ENCODE measurements at regions not wholly inside any gene's neighbourhood (a gene's known extent, or its start where the extent isn't known, plus 50 kb on each side); places are given as distances from the start of the nearest gene placed in this dataset.

DNA sequence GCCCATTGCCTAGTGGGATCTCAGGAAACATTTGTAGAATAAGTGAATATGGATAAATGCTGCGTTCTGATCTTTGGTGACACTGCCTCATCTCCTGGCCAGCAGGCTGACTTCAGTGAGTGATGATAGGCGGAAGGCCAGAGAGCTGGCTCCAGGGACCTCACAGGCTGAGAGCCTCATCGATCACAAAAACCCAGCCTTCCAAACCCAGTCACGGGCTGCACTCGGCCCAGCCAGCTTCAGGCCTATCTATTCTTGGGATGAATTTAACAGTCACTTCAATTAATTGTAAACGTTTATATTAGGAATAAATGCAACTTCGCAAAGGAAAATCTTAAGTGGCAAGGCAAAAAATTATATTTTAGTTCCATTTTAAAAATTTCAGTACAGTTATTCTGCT, 201.6 kb downstream of the IRX2 start:
- CTCF ChIA-PET = no interaction called here
- H3K4me3 ChIP-seq (ENCODE audit: low read depth, low read length) = no peak overlapping the region
- no peak for DNase-seq (ENCODE audit: low read depth, low spot score)
- TF ChIP-seq CTCF (IDR thresholded peaks at IDR 0.05; ENCODE audit: insufficient read depth, low read length, missing control alignments) = no peak
- POLR2A ChIA-PET = no interaction called here

- DNase-seq (ENCODE audit: low read depth, low spot score) = no peak
- ChIA-PET POLR2A (no interaction called here), CTCF (no interaction called here)
- H3K4me3 ChIP-seq (ENCODE audit: low read depth, low read length) = no peak overlapping the region
- no peak for TF ChIP-seq CTCF (IDR thresholded peaks at IDR 0.05; ENCODE audit: insufficient read depth, low read length, missing control alignments)
Measured at GRCh38 chr5:2549354-2549753, 202.1 kb downstream of the IRX2 start.

DNA sequence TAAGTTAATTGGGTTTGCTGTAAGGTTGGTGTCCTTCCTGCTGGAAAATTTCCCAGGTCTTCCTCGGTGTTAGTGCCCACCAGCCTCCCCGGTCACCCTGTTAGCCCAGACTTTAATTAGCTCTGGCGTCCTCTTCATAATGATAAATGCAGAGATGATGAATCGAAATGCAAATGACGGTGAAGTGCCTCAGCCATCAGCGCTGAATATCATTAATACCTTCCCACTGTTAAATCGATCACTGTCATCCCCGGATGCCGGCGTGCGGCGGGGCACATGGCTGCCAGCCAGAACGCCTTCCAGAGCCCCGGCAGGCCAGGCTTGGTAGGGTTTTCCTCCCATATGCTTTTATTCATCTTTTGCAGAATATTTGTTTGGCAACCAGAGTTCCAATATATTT, 204.5 kb downstream of the IRX2 start:
- no peak for DNase-seq (ENCODE audit: low read depth, low spot score)
- ChIA-PET CTCF (no interaction called here), POLR2A (no interaction called here)
- H3K4me3 ChIP-seq (ENCODE audit: low read depth, low read length) = no peak overlapping the region
- no peak for TF ChIP-seq CTCF (IDR thresholded peaks at IDR 0.05; ENCODE audit: insufficient read depth, low read length, missing control alignments)

- DNase-seq (ENCODE audit: low read depth, low spot score) = no peak
- no peak overlapping the region for H3K4me3 ChIP-seq (ENCODE audit: low read depth, low read length)
- ChIA-PET CTCF (no interaction called here), POLR2A (no interaction called here)
- no peak for TF ChIP-seq CTCF (IDR thresholded peaks at IDR 0.05; ENCODE audit: insufficient read depth, low read length, missing control alignments)
Measured at GRCh38 chr5:2544003-2544402, 207.5 kb downstream of the IRX2 start.

GRCh38 chr5:2542821-2543220, 208.7 kb downstream of the IRX2 start:
- CTCF ChIA-PET = no interaction called here
- no peak for DNase-seq (ENCODE audit: low read depth, low spot score)
- TF ChIP-seq CTCF (IDR thresholded peaks at IDR 0.05; ENCODE audit: insufficient read depth, low read length, missing control alignments) = no peak
- no peak overlapping the region for H3K4me3 ChIP-seq (ENCODE audit: low read depth, low read length)
- POLR2A ChIA-PET = no interaction called here

DNA sequence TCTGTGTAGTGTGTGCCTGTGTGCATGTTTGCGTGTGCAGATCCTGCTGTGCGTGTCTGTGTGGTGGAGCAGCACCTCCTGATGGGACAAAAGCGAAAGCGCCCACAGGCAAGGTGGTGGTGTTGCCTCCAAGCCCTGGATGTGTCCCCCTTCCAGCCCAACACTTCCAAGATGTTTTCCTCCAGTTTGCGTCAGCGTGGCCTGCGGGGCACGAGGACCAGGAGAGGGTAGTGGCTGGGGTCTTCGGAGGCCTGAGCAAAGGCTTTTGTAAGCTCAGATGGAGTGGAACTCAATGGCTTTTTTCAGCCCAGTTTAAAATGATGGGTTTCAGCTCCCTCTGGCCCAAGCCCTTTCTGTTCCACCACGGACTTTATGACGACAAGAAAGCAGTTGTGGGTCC, 209.5 kb downstream of the IRX2 start:
- DNase-seq (ENCODE audit: low read depth, low spot score) = no peak
- no peak overlapping the region for H3K4me3 ChIP-seq (ENCODE audit: low read depth, low read length)
- ChIA-PET CTCF (no interaction called here), POLR2A (no interaction called here)
- TF ChIP-seq CTCF (IDR thresholded peaks at IDR 0.05; ENCODE audit: insufficient read depth, low read length, missing control alignments) = no peak
